H9 (cell line): ENCODE measurements at regions not wholly inside any gene's neighbourhood (a gene's known extent, or its start where the extent isn't known, plus 50 kb on each side); places are given as distances from the start of the nearest gene placed in this dataset.

Source experiments
- DNase-seq: peaks from one replicate; pipeline ENCODE4 v3.0.0-alpha.2; 2017
- H2AFZ ChIP-seq: one replicate; pipeline ENCODE4 v1.6.1; 2013; ENCODE audit warnings: mild to moderate bottlenecking, low read length, control low read depth, moderate library complexity
- H2AK5ac ChIP-seq: 2 replicates; pipeline ENCODE4 v1.6.1; 2013; ENCODE audit warnings: low read length, control low read depth, mixed read lengths; ENCODE audit not compliant: insufficient read length
- H2BK120ac ChIP-seq: one replicate; pipeline ENCODE4 v1.6.1; 2013; ENCODE audit warnings: low read depth, mild to moderate bottlenecking, low read length, control low read depth, inconsistent platforms; ENCODE audit not compliant: poor library complexity, severe bottlenecking
- H2BK12ac ChIP-seq: 2 replicates; pipeline ENCODE4 v1.6.1; 2013; ENCODE audit warnings: low read length, control low read depth, mixed read lengths, low read depth; ENCODE audit not compliant: insufficient read length
- H2BK15ac ChIP-seq: 2 replicates; pipeline ENCODE4 v1.6.1; 2013; ENCODE audit warnings: low read depth, low read length, control low read depth
- H2BK20ac ChIP-seq: one replicate; pipeline ENCODE4 v1.6.1; 2013; ENCODE audit warnings: low read depth, mild to moderate bottlenecking, low read length, control low read depth, inconsistent platforms; ENCODE audit not compliant: poor library complexity, severe bottlenecking
- H2BK5ac ChIP-seq: 2 replicates; pipeline ENCODE4 v1.6.1; 2013; ENCODE audit warnings: low read length, control low read depth, mixed read lengths; ENCODE audit not compliant: insufficient read length
- H3K14ac ChIP-seq: 2 replicates; pipeline ENCODE4 v1.6.1; 2013; ENCODE audit warnings: low read length, control low read depth; ENCODE audit not compliant: insufficient read depth
- H3K18ac ChIP-seq: 2 replicates; pipeline ENCODE4 v1.6.1; 2013; ENCODE audit warnings: low read depth, mild to moderate bottlenecking, mixed read lengths, low read length, control low read depth; ENCODE audit not compliant: insufficient read length
- H3K23ac ChIP-seq: 2 replicates; pipeline ENCODE4 v1.6.1; 2013; ENCODE audit warnings: low read length, control low read depth, mixed read lengths, low read depth; ENCODE audit not compliant: insufficient read length
- H3K23me2 ChIP-seq: 2 replicates; pipeline ENCODE4 v1.6.1; 2013; ENCODE audit warnings: low read depth, mild to moderate bottlenecking, mixed read lengths, low read length, control low read depth; ENCODE audit not compliant: insufficient read length, poor library complexity, severe bottlenecking
- H3K27ac ChIP-seq: 2 replicates; pipeline ENCODE4 v1.5.1; 2013; ENCODE audit warnings: low read length, control low read depth, mixed read lengths, low read depth; ENCODE audit not compliant: insufficient read length
- H3K27me3 ChIP-seq: 2 replicates; pipeline ENCODE4 v1.6.1; 2013; ENCODE audit warnings: low read length, control low read depth, inconsistent platforms; ENCODE audit not compliant: insufficient read depth
- H3K4ac ChIP-seq: 2 replicates; pipeline ENCODE4 v1.6.1; 2013; ENCODE audit warnings: low read depth, mild to moderate bottlenecking, control low read depth, inconsistent platforms, low read length, moderate library complexity
- H3K4me1 ChIP-seq: 2 replicates; pipeline ENCODE4 v1.6.1; 2013; ENCODE audit warnings: low read length, control low read depth, inconsistent platforms; ENCODE audit not compliant: insufficient read depth
- H3K4me2 ChIP-seq: 2 replicates; pipeline ENCODE4 v1.6.1; 2013; ENCODE audit warnings: low read length, control low read depth, mixed read lengths; ENCODE audit not compliant: insufficient read length, insufficient read depth
- H3K56ac ChIP-seq: 2 replicates; pipeline ENCODE4 v1.6.1; 2013; ENCODE audit warnings: low read depth, mild to moderate bottlenecking, mixed read lengths, low read length, control low read depth; ENCODE audit not compliant: insufficient read length
- H3K79me1 ChIP-seq: 2 replicates; pipeline ENCODE4 v1.6.1; 2013; ENCODE audit warnings: low read depth, mild to moderate bottlenecking, moderate library complexity, low read length, control low read depth, inconsistent platforms; ENCODE audit not compliant: insufficient read depth, poor library complexity, severe bottlenecking
- H3K79me2 ChIP-seq: 2 replicates; pipeline ENCODE4 v1.6.1; 2013; ENCODE audit warnings: low read length, control low read depth, inconsistent platforms; ENCODE audit not compliant: insufficient read depth
- H3K9ac ChIP-seq: 2 replicates; pipeline ENCODE4 v1.6.1; 2013; ENCODE audit warnings: low read length, control low read depth, mixed read lengths; ENCODE audit not compliant: insufficient read length; ENCODE audit errors: extremely low read depth
- H3K9me3 ChIP-seq: one replicate; pipeline ENCODE4 v1.6.1; 2013; ENCODE audit warnings: low read depth, low read length, inconsistent platforms; ENCODE audit not compliant: control insufficient read depth
- H3T11ph ChIP-seq: one replicate; pipeline ENCODE4 v1.6.1; 2013; ENCODE audit warnings: mild to moderate bottlenecking, low read length, control low read depth, inconsistent platforms
- H4K20me1 ChIP-seq: one replicate; pipeline ENCODE4 v1.6.1; 2013; ENCODE audit not compliant: control insufficient read depth, insufficient read length, insufficient read depth
- H4K5ac ChIP-seq: 2 replicates; pipeline ENCODE4 v1.6.1; 2013; ENCODE audit warnings: low read depth, mild to moderate bottlenecking, mixed read lengths, low read length, control low read depth; ENCODE audit not compliant: insufficient read length
- H4K8ac ChIP-seq: replicated peaks from 2 replicates; pipeline ENCODE4 v1.6.1; 2013; ENCODE audit warnings: low read length, control low read depth, mixed read lengths, low read depth; ENCODE audit not compliant: insufficient read length
- H4K91ac ChIP-seq: 2 replicates; pipeline ENCODE4 v1.6.1; 2013; ENCODE audit warnings: low read depth, mild to moderate bottlenecking, moderate library complexity, mixed read lengths, low read length, control low read depth; ENCODE audit not compliant: insufficient read length
- H3K27ac Mint-ChIP-seq, 3 experiments: 2 replicates in 2 of 3; 3 replicates in 1 of 3; pipeline ENCODE4 v1.8.0; 2020 to 2021; ENCODE audit warnings: mixed read lengths in 3 of 3, mild to moderate bottlenecking in 1 of 3, moderate library complexity in 1 of 3
- H3K27me3 Mint-ChIP-seq: 2 replicates; pipeline ENCODE4 v1.8.0; 2021; ENCODE audit warnings: low read depth, mild to moderate bottlenecking, moderate library complexity, mixed read lengths
- H3K36me3 Mint-ChIP-seq, 3 experiments: 2 replicates in 2 of 3; 3 replicates in 1 of 3; pipeline ENCODE4 v1.8.0; 2020 to 2021; ENCODE audit warnings: low read depth in 3 of 3, mixed read lengths in 3 of 3; ENCODE audit not compliant: insufficient read depth in 1 of 3
- H3K4me1 Mint-ChIP-seq, 2 experiments: 2 replicates each; pipeline ENCODE4 v1.8.0; 2020; ENCODE audit warnings: mixed read lengths in 2 of 2
- H3K4me3 Mint-ChIP-seq, 2 experiments: 2 replicates in 1 of 2; 3 replicates in 1 of 2; pipeline ENCODE4 v1.8.0; 2020 to 2021; ENCODE audit warnings: mild to moderate bottlenecking in 2 of 2, mixed read lengths in 2 of 2, moderate library complexity in 1 of 2
- H3K9me3 Mint-ChIP-seq, 2 experiments: 2 replicates in 1 of 2; 3 replicates in 1 of 2; pipeline ENCODE4 v1.8.0; 2020; ENCODE audit warnings: mild to moderate bottlenecking in 2 of 2, mixed read lengths in 2 of 2, moderate library complexity in 1 of 2
- CTCF ChIP-seq: fragments of 200-600 bp; sonication (generic); conservative IDR thresholded peaks from 3 replicates; pipeline ENCODE4 v1.8.0; 2021; ENCODE audit warnings: antibody characterized with exemption, mild to moderate bottlenecking
- WGBS: extraction: QIAGEN DNeasy Blood & Tissue Kit; methylation state at CpG from one replicate; pipeline ENCODE4 v1.1.7; 2013; ENCODE audit warnings: missing lambda C conversion rate, low lambda C conversion rate, mixed read lengths; ENCODE audit not compliant: insufficient read length; ENCODE audit errors: extremely low coverage; 5-methylcytosine and 5-hydroxymethylcytosine counted together

DNA sequence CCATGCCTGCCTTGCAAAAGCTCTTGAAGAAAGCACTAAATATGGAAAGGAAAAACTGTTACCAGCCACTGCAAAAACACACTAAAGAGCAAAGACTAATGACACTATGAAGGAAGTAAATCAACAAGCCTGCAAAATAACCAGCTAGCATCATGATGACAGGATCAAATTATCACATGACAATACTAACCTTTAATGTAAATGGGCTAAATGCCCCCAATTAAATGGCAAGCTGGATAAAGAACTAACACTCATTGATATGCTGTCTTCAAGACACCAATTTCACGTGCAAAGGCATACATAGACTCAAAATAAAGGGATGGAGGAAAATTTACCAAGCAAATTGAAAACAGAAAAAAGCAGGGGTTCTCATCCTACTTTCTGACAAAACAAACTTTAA, 231.8 kb upstream of the RGMB start:
- no peak overlapping the region for H3K4me3 Mint-ChIP-seq
- Histone ChIP-seq H3K9ac (no peak overlapping the region), H4K5ac (no peak overlapping the region), H3K4me1 (no peaks in the 10 kb centered on the region), H2BK12ac (no peak overlapping the region), H2BK15ac (no peak overlapping the region), H2BK5ac (no peak overlapping the region), H2AK5ac (no peak overlapping the region), H4K8ac (no peak overlapping the region), H3K56ac (no peak overlapping the region), H3K4ac (no peak overlapping the region), H3K4me2 (no peak overlapping the region), H3K79me2 (no peaks in the 10 kb centered on the region), H4K20me1 (no peaks in the 10 kb centered on the region), H3K23me2 (no peaks in the 10 kb centered on the region), H3K79me1 (no peaks in the 10 kb centered on the region), H2BK120ac (no peak overlapping the region), H4K91ac (no peak overlapping the region), H3K27me3 (no peaks in the 10 kb centered on the region), H3K23ac (no peak overlapping the region), H3K14ac (no peak overlapping the region), H3T11ph (no peak overlapping the region), H3K27ac (no peak overlapping the region), H3K9me3 (no peaks in the 10 kb centered on the region), H3K18ac (no peak overlapping the region), H2AFZ (no peak overlapping the region), H2BK20ac (no peak overlapping the region)
- DNase-seq = no peak
- peaks cover 3 to 18% (median 4%) of the 10 kb centered on the region in 3 experiments; a peak in 6 of 7 replicates for H3K36me3 Mint-ChIP-seq
- no peak for TF ChIP-seq CTCF
- no peaks in the 10 kb centered on the region for H3K27me3 Mint-ChIP-seq
- no CpG with 5 or more reads among the region's 1 CpG for WGBS
- peaks cover 5 to 7% of the 10 kb centered on the region in 2 experiments; a peak in 4 of 5 replicates for H3K9me3 Mint-ChIP-seq
- peaks cover 13 to 16% of the 10 kb centered on the region in 2 experiments for H3K4me1 Mint-ChIP-seq
- H3K27ac Mint-ChIP-seq = no peak overlapping the region
